Keratinocyte (primary cell): ENCODE measurements at regions not wholly inside any gene's neighbourhood (a gene's known extent, or its start where the extent isn't known, plus 50 kb on each side); places are given as distances from the start of the nearest gene placed in this dataset.

Experiments
- EZH2 ChIP-seq: IDR thresholded peaks from one replicate; pipeline ENCODE4 v1.6.1; 2012; ENCODE audit warnings: inconsistent platforms, mild to moderate bottlenecking, low read length, moderate library complexity
- TF ChIP-seq, protein P1 (sequence below), 3 experiments: IDR thresholded peaks in 1 of 3; conservative IDR thresholded peaks in 1 of 3; optimal IDR thresholded peaks in 1 of 3; 2 replicates in 2 of 3; 3 replicates in 1 of 3; pipeline versions ENCODE3 to v1.5.1; 2011; ENCODE audit warnings: low read length in 3 of 3, mild to moderate bottlenecking in 3 of 3, moderate library complexity in 2 of 3, control low read depth in 1 of 3, inconsistent platforms in 1 of 3; ENCODE audit not compliant: insufficient read depth in 2 of 3; ENCODE audit errors: extremely low read depth in 1 of 3

DNA sequence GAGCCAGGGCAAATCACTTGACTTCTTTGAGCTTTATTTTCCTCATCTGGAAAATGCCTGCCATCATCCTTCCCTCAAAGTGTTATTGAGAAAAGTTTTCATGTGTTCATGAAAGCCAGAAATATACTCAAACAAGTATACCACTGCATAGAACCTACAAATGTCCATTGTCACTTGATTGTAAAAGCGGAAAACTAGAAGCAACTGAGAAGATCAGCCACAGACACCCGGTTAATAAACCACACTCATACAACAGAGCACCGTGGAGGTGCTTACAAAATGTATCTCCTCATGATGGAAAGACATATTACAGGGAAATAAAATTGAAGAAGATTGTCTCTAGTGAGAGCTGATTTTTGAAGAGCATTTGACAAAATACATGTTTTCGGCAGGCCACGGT, 117.2 kb upstream of the MSX2 start:
- TF ChIP-seq, protein P1, sequence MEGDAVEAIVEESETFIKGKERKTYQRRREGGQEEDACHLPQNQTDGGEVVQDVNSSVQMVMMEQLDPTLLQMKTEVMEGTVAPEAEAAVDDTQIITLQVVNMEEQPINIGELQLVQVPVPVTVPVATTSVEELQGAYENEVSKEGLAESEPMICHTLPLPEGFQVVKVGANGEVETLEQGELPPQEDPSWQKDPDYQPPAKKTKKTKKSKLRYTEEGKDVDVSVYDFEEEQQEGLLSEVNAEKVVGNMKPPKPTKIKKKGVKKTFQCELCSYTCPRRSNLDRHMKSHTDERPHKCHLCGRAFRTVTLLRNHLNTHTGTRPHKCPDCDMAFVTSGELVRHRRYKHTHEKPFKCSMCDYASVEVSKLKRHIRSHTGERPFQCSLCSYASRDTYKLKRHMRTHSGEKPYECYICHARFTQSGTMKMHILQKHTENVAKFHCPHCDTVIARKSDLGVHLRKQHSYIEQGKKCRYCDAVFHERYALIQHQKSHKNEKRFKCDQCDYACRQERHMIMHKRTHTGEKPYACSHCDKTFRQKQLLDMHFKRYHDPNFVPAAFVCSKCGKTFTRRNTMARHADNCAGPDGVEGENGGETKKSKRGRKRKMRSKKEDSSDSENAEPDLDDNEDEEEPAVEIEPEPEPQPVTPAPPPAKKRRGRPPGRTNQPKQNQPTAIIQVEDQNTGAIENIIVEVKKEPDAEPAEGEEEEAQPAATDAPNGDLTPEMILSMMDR (optimal IDR thresholded peaks at IDR 0.05 in 1 of 3, IDR thresholded peaks at IDR 0.05 in 1 of 3, conservative IDR thresholded peaks at IDR 0.05 in 1 of 3; ENCODE audit: extremely low read depth in 1 of 3, insufficient read depth in 2 of 3, low read length in 3 of 3) = no peak
- no peak for TF ChIP-seq EZH2
